H9 (cell line): ENCODE measurements at regions not wholly inside any gene's neighbourhood (a gene's known extent, or its start where the extent isn't known, plus 50 kb on each side); places are given as distances from the start of the nearest gene placed in this dataset.

Source experiments
- DNase-seq: peaks from one replicate; pipeline ENCODE4 v3.0.0-alpha.2; 2017
- H2AFZ ChIP-seq: one replicate; pipeline ENCODE4 v1.6.1; 2013; ENCODE audit warnings: mild to moderate bottlenecking, low read length, control low read depth, moderate library complexity
- H2AK5ac ChIP-seq: 2 replicates; pipeline ENCODE4 v1.6.1; 2013; ENCODE audit warnings: low read length, control low read depth, mixed read lengths; ENCODE audit not compliant: insufficient read length
- H2BK120ac ChIP-seq: one replicate; pipeline ENCODE4 v1.6.1; 2013; ENCODE audit warnings: low read depth, mild to moderate bottlenecking, low read length, control low read depth, inconsistent platforms; ENCODE audit not compliant: poor library complexity, severe bottlenecking
- H2BK12ac ChIP-seq: 2 replicates; pipeline ENCODE4 v1.6.1; 2013; ENCODE audit warnings: low read length, control low read depth, mixed read lengths, low read depth; ENCODE audit not compliant: insufficient read length
- H2BK15ac ChIP-seq: 2 replicates; pipeline ENCODE4 v1.6.1; 2013; ENCODE audit warnings: low read depth, low read length, control low read depth
- H2BK20ac ChIP-seq: one replicate; pipeline ENCODE4 v1.6.1; 2013; ENCODE audit warnings: low read depth, mild to moderate bottlenecking, low read length, control low read depth, inconsistent platforms; ENCODE audit not compliant: poor library complexity, severe bottlenecking
- H2BK5ac ChIP-seq: 2 replicates; pipeline ENCODE4 v1.6.1; 2013; ENCODE audit warnings: low read length, control low read depth, mixed read lengths; ENCODE audit not compliant: insufficient read length
- H3K14ac ChIP-seq: 2 replicates; pipeline ENCODE4 v1.6.1; 2013; ENCODE audit warnings: low read length, control low read depth; ENCODE audit not compliant: insufficient read depth
- H3K18ac ChIP-seq: 2 replicates; pipeline ENCODE4 v1.6.1; 2013; ENCODE audit warnings: low read depth, mild to moderate bottlenecking, mixed read lengths, low read length, control low read depth; ENCODE audit not compliant: insufficient read length
- H3K23ac ChIP-seq: 2 replicates; pipeline ENCODE4 v1.6.1; 2013; ENCODE audit warnings: low read length, control low read depth, mixed read lengths, low read depth; ENCODE audit not compliant: insufficient read length
- H3K23me2 ChIP-seq: 2 replicates; pipeline ENCODE4 v1.6.1; 2013; ENCODE audit warnings: low read depth, mild to moderate bottlenecking, mixed read lengths, low read length, control low read depth; ENCODE audit not compliant: insufficient read length, poor library complexity, severe bottlenecking
- H3K27ac ChIP-seq: 2 replicates; pipeline ENCODE4 v1.5.1; 2013; ENCODE audit warnings: low read length, control low read depth, mixed read lengths, low read depth; ENCODE audit not compliant: insufficient read length
- H3K27me3 ChIP-seq: 2 replicates; pipeline ENCODE4 v1.6.1; 2013; ENCODE audit warnings: low read length, control low read depth, inconsistent platforms; ENCODE audit not compliant: insufficient read depth
- H3K4ac ChIP-seq: 2 replicates; pipeline ENCODE4 v1.6.1; 2013; ENCODE audit warnings: low read depth, mild to moderate bottlenecking, control low read depth, inconsistent platforms, low read length, moderate library complexity
- H3K4me1 ChIP-seq: 2 replicates; pipeline ENCODE4 v1.6.1; 2013; ENCODE audit warnings: low read length, control low read depth, inconsistent platforms; ENCODE audit not compliant: insufficient read depth
- H3K4me2 ChIP-seq: 2 replicates; pipeline ENCODE4 v1.6.1; 2013; ENCODE audit warnings: low read length, control low read depth, mixed read lengths; ENCODE audit not compliant: insufficient read length, insufficient read depth
- H3K56ac ChIP-seq: 2 replicates; pipeline ENCODE4 v1.6.1; 2013; ENCODE audit warnings: low read depth, mild to moderate bottlenecking, mixed read lengths, low read length, control low read depth; ENCODE audit not compliant: insufficient read length
- H3K79me1 ChIP-seq: 2 replicates; pipeline ENCODE4 v1.6.1; 2013; ENCODE audit warnings: low read depth, mild to moderate bottlenecking, moderate library complexity, low read length, control low read depth, inconsistent platforms; ENCODE audit not compliant: insufficient read depth, poor library complexity, severe bottlenecking
- H3K79me2 ChIP-seq: 2 replicates; pipeline ENCODE4 v1.6.1; 2013; ENCODE audit warnings: low read length, control low read depth, inconsistent platforms; ENCODE audit not compliant: insufficient read depth
- H3K9ac ChIP-seq: 2 replicates; pipeline ENCODE4 v1.6.1; 2013; ENCODE audit warnings: low read length, control low read depth, mixed read lengths; ENCODE audit not compliant: insufficient read length; ENCODE audit errors: extremely low read depth
- H3K9me3 ChIP-seq: one replicate; pipeline ENCODE4 v1.6.1; 2013; ENCODE audit warnings: low read depth, low read length, inconsistent platforms; ENCODE audit not compliant: control insufficient read depth
- H3T11ph ChIP-seq: one replicate; pipeline ENCODE4 v1.6.1; 2013; ENCODE audit warnings: mild to moderate bottlenecking, low read length, control low read depth, inconsistent platforms
- H4K20me1 ChIP-seq: one replicate; pipeline ENCODE4 v1.6.1; 2013; ENCODE audit not compliant: control insufficient read depth, insufficient read length, insufficient read depth
- H4K5ac ChIP-seq: 2 replicates; pipeline ENCODE4 v1.6.1; 2013; ENCODE audit warnings: low read depth, mild to moderate bottlenecking, mixed read lengths, low read length, control low read depth; ENCODE audit not compliant: insufficient read length
- H4K8ac ChIP-seq: replicated peaks from 2 replicates; pipeline ENCODE4 v1.6.1; 2013; ENCODE audit warnings: low read length, control low read depth, mixed read lengths, low read depth; ENCODE audit not compliant: insufficient read length
- H4K91ac ChIP-seq: 2 replicates; pipeline ENCODE4 v1.6.1; 2013; ENCODE audit warnings: low read depth, mild to moderate bottlenecking, moderate library complexity, mixed read lengths, low read length, control low read depth; ENCODE audit not compliant: insufficient read length
- H3K27ac Mint-ChIP-seq, 3 experiments: 2 replicates in 2 of 3; 3 replicates in 1 of 3; pipeline ENCODE4 v1.8.0; 2020 to 2021; ENCODE audit warnings: mixed read lengths in 3 of 3, mild to moderate bottlenecking in 1 of 3, moderate library complexity in 1 of 3
- H3K27me3 Mint-ChIP-seq: 2 replicates; pipeline ENCODE4 v1.8.0; 2021; ENCODE audit warnings: low read depth, mild to moderate bottlenecking, moderate library complexity, mixed read lengths
- H3K36me3 Mint-ChIP-seq, 3 experiments: 2 replicates in 2 of 3; 3 replicates in 1 of 3; pipeline ENCODE4 v1.8.0; 2020 to 2021; ENCODE audit warnings: low read depth in 3 of 3, mixed read lengths in 3 of 3; ENCODE audit not compliant: insufficient read depth in 1 of 3
- H3K4me1 Mint-ChIP-seq, 2 experiments: 2 replicates each; pipeline ENCODE4 v1.8.0; 2020; ENCODE audit warnings: mixed read lengths in 2 of 2
- H3K4me3 Mint-ChIP-seq, 2 experiments: 2 replicates in 1 of 2; 3 replicates in 1 of 2; pipeline ENCODE4 v1.8.0; 2020 to 2021; ENCODE audit warnings: mild to moderate bottlenecking in 2 of 2, mixed read lengths in 2 of 2, moderate library complexity in 1 of 2
- H3K9me3 Mint-ChIP-seq, 2 experiments: 2 replicates in 1 of 2; 3 replicates in 1 of 2; pipeline ENCODE4 v1.8.0; 2020; ENCODE audit warnings: mild to moderate bottlenecking in 2 of 2, mixed read lengths in 2 of 2, moderate library complexity in 1 of 2
- CTCF ChIP-seq: fragments of 200-600 bp; sonication (generic); conservative IDR thresholded peaks from 3 replicates; pipeline ENCODE4 v1.8.0; 2021; ENCODE audit warnings: antibody characterized with exemption, mild to moderate bottlenecking
- WGBS: extraction: QIAGEN DNeasy Blood & Tissue Kit; methylation state at CpG from one replicate; pipeline ENCODE4 v1.1.7; 2013; ENCODE audit warnings: missing lambda C conversion rate, low lambda C conversion rate, mixed read lengths; ENCODE audit not compliant: insufficient read length; ENCODE audit errors: extremely low coverage; 5-methylcytosine and 5-hydroxymethylcytosine counted together

DNA sequence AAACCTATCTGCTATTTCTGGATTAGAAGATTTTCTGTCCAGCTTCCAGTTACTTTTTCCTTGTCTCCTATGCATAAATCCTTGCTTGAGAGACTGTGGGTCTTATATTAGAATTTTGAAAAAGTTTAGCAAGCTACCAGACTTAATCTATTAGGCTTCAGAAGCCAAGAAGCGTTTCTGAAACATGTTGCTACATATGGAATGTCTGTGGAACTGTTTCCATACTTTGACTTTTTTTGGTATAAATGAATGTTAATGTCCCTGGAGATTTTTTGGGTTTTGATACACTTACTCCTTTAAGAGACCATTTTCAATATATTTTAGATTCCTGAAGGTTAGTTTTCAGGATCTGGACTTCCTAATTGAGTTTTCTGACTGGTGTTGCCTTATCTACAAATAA is 191.4 kb upstream of the SGCD start:
- H3K4me2 ChIP-seq, result no peak overlapping the region
- Mint-ChIP-seq H3K27ac (no peak overlapping the region), H3K36me3 (no peaks in the 10 kb centered on the region), H3K4me3 (no peak overlapping the region), H3K4me1 (peaks cover 4 to 5% of the 10 kb centered on the region in 2 experiments; a peak in 3 of 4 replicates), H3K9me3 (no peaks in the 10 kb centered on the region; a peak in 1 of 5 replicates), H3K27me3 (no peaks in the 10 kb centered on the region)
- H3K4me1 ChIP-seq, result peaks cover 3% of the 10 kb centered on the region; the same call in 1 of the 2 replicates
- no peak overlapping the region for H3K23ac ChIP-seq
- H3K79me1 ChIP-seq, result no peaks in the 10 kb centered on the region
- no peak overlapping the region for H3K56ac ChIP-seq
- no peak overlapping the region for H2BK5ac ChIP-seq
- no peaks in the 10 kb centered on the region for H3K9me3 ChIP-seq
- no peaks in the 10 kb centered on the region for H3K23me2 ChIP-seq
- no peak overlapping the region for H3K14ac ChIP-seq
- H2AK5ac ChIP-seq, result no peak overlapping the region
- DNase-seq, result no peak
- WGBS, result no CpG with 5 or more reads among the region's 1 CpG
- H4K5ac ChIP-seq, result no peak overlapping the region
- H3T11ph ChIP-seq, result no peak overlapping the region
- no peak overlapping the region for H3K4ac ChIP-seq
- no peak overlapping the region for H2BK20ac ChIP-seq
- H3K79me2 ChIP-seq, result no peaks in the 10 kb centered on the region
- no peaks in the 10 kb centered on the region for H4K20me1 ChIP-seq
- no peak overlapping the region for H3K18ac ChIP-seq
- H3K9ac ChIP-seq, result no peak overlapping the region
- no peak overlapping the region for H3K27ac ChIP-seq
- H4K8ac ChIP-seq, result no peak overlapping the region
- no peak overlapping the region for H2BK120ac ChIP-seq
- H2AFZ ChIP-seq, result no peak overlapping the region
- TF ChIP-seq CTCF, result no peak
- no peaks in the 10 kb centered on the region for H3K27me3 ChIP-seq
- no peak overlapping the region for H2BK15ac ChIP-seq
- H4K91ac ChIP-seq, result no peak overlapping the region
- H2BK12ac ChIP-seq, result no peak overlapping the region
